ENCODE measurements at regions not wholly inside any gene's neighbourhood (a gene's known extent, or its start where the extent isn't known, plus 50 kb on each side); places are given as distances from the start of the nearest gene placed in this dataset.

DNA sequence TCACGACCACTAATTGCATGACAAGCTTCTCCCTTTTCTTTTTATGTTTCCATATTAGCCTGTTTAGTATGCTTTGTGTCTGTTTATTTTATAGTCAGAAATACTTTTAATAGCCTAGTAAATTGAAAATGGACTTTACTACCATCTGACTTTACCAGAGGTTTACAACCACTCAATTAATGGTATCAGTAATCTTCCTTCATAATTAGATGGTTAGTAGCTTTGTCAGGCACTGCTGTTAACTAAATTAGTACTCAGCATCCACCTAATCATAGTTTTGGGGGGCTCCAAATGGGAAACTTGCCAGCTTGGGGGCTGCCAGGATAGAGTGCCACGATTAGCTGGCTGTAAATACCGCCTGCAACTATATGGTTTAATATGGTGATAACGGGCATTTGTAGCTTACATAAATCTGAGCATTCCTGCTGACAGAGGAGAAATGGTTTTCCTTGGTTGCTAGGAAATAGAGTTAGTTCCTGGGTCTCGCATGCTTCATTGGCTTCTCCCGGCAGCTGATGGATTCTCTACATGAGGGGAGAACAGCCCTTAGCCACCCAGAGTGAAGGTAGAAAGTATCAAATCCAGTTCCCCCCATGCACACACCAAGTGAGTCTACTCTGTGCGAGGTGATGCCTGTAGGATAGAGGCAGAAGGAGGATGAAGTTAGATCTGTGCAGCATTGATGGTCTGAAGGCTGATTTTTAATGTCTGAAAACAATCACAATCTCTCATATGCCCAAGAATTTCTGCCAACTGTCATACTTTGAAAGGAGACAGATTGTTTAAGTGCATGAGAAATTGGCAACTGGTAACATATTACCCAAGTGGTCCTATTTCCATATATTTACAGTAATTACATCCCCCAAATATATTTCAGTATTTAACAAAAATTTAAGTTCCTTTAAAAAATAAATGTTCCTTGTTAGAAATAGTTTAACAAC is 326.6 kb upstream of the PROK2 start:
- DNase-seq (ENCODE audit: low spot score): no peak

DNA sequence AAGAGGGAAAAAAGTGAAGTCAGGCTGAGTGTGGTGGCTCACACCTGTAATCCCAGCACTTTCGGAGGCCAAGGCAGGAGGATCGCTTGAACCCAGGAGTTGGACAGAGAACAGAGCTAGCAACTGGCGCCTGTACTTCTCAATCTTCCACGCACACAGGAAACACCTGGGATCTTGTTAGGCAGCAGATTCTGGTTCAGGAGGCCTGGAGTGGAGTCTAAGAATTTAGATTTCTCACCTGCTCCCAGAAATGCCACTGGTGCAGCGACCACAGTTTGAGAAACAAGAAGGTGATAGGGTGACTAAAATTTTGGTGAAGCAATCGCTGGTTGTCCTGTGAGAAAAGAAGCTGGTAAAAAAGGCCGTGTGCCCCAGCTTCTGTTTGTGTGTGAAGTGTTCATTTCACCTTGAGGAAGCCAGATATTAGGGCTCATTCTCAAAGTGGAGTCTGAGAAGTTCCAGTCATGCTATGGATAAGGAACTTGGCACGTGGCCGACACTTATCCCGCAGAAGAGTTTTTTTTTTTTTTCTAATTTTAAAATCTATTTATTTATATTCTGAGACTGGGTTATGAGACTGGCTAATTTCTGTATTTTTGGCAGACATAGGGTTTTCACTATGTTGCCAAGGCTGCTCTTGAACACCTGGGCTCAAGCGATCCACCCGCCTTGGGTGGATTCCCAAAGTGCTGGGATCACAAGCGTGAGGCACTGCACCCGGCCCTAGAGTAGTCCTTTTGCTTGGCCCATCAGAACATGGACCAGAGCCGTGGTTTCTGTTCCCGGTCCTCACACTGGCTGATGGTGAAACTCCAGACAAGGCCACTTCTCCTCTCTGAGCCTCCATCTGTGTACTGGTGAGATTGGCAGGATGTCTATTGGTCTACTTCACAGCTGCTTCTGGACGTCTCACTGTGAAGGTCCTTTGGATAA is 324.6 kb upstream of the PROK2 start:
- DNase-seq (ENCODE audit: low spot score): no peak

DNA sequence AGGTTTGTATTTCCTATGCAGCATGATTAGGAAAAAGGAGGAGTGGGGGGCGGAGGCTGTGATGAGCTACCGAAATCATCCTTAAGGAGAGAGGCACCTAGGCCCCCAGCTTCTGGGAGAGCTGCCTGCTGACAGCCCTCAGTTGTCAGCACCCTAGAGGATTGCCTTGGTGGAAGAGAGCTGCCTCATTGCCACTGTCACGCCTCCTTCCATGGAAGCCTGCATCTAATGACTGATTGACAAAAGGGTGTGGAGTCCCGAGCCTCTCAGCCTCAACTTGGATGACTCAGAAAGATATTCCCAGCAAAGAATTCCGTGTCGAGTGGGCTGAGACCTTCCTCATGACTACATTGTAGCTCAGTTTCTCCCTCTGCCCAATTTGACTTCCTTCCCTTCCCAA is 320.4 kb upstream of the PROK2 start:
- no peak for DNase-seq (ENCODE audit: low spot score)

DNA sequence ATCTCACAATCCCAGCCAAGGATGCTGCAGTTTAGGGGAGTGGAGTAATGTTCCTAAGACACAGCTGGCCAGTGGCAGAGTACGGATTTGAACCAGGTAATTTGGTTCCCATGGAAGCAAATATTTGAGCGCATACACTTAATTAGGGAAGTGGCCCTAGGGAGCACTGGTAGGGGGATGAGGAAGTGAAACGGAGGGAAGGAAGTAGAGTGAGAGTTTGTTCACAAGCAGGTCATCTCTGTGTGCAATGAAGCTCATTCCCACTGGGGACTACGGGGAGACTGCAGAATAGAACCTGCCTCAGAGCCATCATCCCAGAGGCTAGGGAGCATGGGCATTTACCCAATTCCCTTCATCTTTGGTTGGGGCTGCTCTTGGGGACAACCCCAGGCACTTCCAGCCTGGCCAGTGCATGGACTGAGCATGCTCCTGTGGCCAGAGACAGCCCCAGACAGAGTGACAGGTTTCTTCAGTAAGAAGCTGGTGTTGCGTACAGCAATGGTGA is 317.2 kb upstream of the PROK2 start:
- DNase-seq (ENCODE audit: low spot score): peak; percentile 43

DNA sequence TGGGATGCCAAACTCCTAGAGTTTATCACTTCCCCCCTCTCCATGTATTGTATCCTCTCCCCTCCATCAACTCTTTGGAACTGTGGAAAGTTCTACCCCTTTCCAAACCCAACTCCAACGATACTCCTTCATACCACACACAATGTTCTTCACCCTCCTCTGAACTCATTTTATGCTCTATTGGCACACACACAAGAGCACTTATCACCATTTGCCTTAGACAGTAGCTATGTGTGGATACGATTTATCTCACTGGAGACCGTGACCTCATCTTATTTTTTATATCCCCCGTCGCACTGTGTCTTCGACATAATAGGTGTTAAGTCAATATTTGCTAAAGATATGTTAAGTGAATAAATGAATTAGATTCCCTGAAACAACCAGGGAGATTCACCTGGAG is 316.5 kb upstream of the PROK2 start:
- no peak for DNase-seq (ENCODE audit: low spot score)

DNA sequence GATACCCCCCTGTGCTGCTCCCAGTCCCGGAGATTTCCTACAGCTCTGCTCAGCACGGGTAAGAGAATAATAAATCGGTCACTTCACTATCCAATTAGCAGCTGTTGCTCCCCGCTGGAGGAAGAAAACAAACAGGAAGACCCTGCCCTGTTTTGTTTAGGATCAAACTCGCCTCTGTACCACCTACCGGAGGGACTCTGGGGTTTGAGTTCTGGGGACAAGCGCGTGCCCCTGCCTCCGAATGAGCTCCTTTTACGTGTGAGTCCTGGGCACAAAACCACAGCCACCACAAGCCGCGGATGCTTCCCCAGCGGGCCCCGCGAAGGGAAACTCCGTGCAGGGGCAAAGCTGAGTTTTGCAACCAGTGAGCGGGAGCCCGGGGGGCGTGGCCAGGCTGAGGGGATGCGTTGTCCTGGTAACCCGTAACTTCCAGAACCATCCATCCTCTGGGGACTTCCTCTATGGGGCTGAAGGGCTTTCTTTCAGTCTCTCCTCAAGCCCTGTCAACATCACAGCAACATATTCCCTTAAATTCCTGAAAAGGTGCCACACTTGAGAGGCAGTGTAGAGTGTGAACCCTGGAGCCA is 315.7 kb upstream of the PROK2 start:
- peak; percentile 82 for DNase-seq (ENCODE audit: low spot score)

DNA sequence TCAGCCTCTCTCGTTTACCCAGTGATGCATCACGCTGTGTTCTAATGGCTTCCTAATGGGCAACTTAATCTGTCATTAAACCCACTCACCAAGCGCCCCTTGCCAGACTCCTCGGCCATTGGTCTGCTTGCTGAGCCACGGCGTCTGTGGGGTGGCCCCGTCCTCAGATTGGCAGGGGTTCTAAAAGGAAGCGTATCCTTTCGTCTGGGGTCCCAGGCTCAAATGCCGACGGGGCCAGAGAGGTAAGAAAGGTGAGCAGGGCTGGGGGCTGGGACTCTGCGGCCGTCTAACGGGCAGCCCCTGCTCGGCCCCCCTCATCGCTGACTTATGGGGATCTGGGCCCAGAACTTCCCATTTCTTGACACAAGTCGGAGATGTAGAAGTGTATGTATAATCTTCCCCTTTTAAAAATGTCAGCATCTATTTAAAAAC is 315.1 kb upstream of the PROK2 start:
- DNase-seq (ENCODE audit: low spot score): no peak

DNA sequence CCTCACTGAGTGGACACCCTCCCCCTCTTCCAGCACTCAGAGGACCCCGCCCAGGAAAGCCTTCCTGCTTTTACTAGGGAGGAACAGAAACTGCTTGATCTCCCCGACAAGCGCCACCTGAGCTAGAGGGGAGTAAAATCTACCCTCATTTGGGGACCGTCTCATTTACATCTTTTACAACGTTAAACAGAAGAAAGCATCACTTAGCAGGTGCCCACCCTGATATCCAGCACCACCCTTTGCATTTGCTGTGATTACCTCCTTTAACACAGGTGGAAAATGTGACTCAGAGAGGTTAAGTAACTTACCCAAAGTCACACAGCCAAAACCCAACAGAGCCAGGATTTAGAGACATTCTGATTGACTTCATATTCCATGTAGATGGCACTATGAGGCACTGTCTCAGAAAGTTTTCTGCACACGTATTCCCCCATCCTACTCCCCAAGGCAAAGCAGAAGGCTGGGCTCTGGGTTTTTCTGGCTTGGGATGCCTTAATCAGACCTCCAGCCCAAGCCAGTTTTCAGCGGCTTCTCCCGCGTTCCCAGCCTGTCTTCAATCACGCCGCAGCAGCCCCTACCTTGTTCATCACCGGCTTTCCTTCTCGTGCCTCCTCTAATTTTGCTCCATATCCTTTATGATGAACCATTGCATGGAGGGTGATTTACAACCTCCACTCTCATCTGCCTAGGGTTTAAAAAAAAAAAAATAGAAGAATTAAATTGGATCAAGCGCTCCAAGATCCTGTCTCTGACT is 314.6 kb upstream of the PROK2 start:
- no peak for DNase-seq (ENCODE audit: low spot score)

DNA sequence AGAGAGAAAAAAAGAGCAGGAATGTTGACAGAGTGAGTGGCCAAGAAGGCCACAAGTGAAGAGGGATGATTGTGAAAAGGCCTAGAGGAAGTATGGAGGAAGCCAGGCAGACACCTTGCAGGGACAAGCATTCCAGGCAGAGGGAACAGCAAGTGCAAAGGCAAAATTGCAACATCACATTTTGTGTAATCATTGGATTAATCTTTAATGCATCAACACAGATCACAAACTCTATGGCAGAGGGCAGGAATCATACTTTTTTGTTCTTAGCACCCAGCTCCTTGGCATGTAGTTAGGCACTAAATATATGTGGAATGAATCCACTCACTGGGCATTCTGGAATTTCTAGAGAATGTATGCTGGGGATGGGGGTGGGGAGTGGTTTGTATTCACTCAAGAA is 312.1 kb upstream of the PROK2 start:
- DNase-seq (ENCODE audit: low spot score): no peak

DNA sequence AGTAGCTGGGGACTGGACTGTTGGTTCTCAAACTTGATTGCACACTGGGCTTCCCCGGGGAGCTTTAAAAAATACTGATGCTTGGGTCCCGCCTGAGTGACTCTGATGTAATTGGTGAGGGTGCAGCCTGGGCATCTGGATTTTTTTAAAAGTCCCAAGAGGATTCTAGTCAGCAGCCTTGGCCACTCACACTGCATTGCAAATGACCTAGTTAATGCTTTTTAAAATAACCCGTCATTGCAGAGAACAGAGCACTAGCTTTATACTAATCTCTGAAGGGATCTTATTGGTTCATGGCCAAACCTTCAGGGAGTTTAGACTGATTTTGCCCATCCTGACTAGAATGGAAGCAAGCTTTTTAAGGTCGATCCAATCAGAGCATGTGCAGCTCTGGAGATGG is 310.6 kb upstream of the PROK2 start:
- no peak for DNase-seq (ENCODE audit: low spot score)

DNA sequence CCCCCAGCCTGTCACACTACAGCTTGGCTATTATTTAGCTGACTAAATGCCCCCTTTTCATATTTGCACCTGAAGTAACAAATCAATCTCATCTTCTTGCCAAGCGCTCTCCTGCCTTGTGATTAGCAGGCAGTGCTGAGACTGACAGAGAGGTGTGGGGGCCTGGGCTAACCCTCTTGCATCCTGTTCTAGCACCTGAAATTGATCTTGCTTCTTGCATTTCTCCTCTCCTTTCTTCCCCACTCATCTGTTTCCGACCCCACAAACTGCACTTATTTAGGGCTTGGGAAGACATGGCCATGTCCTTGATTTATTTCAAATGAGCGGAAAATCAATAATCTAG is 309.0 kb upstream of the PROK2 start:
- DNase-seq (ENCODE audit: low spot score): no peak

DNA sequence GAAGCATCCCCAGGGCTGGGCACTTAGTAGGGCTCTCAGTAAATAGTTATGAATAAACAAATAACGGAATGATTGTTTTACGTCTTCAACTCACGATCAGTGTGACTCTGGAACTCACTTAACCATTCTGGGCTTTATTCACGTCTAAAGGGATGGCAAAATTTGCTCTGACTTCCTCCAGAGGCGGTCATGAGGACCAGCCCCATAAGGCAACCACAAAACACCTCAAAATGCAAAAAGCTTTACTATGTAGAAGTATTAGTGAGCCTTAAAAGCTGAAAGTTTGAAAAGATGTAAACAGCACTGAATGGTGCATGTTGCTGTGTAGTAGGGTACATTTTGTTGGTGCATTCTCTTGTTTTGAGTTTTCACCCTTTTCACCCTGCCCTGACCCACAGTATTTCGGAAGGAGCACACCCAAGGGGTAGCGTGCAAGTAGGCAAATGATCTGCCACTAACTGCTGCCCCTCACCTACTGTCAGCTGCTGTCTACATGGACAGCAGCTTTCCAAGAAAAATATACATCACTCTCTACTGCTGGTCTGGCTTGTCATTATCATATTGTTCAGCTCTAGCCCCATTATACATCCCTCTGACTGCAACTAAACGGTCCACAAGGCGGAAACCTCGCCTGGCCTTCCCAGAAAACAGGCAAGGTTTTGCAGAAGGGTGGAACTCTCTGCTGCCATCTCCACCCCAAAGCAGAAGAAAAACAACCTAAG is 308.5 kb upstream of the PROK2 start:
- DNase-seq (ENCODE audit: low spot score): no peak

DNA sequence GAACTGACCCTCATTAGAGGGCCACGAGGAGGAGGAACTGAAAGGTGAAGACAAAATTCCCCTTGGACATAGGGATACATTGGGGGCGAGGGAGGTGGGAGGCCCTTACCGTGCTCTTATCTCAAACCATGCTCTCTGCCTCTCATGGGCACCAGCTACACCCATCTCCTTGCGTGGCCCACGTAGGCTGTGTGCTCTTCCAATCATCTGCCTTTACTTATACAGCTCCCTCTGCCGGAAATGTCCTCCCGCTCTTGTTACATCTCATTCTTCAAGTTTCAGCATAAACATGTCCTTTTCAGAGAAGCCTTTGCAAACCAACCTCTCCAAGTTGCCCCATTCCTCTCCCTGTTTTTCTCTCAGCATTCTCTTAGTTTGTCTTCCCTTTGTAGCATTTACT is 307.8 kb upstream of the PROK2 start:
- DNase-seq (ENCODE audit: low spot score): no peak

DNA sequence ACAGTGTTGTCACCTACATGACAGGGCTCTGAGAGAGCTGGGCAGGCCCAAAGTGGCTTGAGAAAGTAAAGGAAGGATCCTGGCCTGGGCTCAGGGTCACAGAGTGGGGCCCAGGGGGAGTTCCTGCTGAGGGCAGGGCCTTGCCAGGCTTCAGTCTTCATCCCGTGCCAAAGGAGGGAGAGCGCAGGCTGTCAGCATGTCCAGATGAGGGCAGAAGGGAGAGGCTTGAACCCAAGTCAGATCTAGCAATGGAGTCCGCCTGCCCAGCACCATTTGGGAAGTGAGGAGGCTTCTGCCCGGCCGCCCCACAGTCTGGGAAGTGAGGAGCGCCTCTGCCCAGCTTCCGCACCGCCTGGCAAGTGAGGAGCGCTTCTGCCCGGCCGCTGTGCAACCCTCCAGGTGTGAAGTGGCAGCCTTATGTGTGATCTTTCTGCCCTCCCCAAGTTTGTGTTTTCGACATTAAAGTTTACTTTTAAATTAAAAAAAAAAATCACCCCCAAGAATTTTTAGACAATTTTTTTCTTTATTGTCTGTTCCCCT is 303.6 kb upstream of the PROK2 start:
- no peak for DNase-seq (ENCODE audit: low spot score)

DNA sequence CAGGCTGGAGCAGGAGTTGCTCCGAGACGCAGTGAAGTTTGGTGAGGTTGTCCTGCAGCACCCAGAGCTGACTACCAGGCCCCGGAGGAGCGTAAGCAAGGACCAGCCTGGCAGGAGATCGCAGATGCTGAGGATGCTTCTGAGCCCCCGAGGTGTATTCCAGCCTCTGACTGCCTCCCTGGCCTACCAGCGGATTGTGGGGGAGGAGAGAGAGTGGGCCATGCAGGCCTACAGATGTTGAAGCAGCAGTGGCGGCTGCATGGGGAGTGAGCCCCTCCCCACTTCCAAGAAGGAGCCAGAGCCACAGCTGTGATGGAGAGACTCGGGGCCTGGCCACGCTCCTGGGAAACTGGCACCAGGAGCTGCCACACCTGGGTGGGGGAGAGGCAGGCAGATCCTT is 302.5 kb upstream of the PROK2 start:
- no peak for DNase-seq (ENCODE audit: low spot score)

DNA sequence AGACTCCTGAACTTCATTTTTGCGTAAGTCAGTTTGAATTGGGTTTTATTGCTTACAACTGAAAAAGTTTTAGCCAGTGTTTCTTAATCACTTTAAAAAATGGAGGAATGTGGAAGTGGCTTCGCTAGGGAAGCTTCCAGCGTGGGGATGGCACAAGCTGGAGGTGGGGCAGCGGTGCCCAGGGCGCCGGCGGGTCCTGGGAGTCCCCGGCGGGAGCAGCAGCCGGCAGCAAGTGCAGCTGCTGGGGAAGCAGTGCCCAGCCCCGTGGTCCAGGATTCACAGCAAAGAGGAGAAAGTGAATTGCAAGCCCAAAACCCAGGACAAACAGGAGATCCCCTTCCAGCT is 301.8 kb upstream of the PROK2 start:
- DNase-seq (ENCODE audit: low spot score): no peak

DNA sequence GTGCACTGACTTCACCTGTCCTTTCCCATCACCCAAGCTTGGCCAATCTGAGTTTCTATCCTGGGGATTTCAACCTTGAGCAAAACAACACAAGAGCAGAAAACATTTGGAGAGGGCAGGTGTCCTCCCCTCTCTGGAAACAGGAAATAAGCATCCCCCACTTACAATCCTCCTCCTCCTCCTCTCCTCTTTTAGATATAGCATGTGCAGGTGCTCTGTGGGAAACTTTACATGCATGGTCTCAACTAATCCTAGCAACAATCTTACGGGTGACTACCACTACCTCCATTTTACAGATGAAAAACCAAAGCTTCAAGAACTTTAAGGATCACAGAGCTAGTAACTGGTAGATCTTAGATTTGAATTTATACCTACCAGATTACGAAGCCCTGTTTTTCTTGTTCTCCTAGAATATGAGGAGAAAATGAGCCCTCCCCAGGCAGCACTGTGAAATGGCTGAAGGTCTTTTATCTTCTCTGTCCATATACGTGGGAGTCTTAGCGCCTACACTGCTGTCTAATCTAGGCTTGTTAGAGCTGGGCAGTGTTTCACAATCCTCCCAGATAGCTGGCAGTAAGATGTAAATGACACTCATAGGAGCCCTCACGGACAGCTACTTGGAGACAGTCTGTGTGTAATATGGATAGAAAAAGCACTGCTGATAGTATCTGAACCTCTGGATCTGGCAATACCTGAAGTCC is 301.2 kb upstream of the PROK2 start:
- no peak for DNase-seq (ENCODE audit: low spot score)

DNA sequence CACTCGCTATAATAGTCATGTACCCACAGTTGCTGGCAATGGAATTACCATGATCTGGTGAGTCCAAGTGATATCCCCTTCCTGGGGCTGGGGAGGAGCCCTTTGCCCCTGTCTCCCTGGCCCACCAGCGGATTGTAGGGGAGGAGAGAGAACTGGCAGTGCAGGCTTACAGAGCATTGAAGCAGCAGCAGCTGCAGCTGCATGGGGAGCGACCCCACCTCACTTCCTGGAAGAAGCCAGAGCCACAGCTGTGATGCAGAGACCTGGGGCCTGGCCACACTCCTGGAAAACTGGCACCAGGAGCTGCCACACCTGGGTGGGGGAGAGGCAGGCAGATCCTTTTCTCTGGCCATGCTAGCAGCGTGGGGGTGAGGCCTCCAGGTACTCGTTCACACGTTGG is 300.1 kb upstream of the PROK2 start:
- no peak for DNase-seq (ENCODE audit: low spot score)

DNA sequence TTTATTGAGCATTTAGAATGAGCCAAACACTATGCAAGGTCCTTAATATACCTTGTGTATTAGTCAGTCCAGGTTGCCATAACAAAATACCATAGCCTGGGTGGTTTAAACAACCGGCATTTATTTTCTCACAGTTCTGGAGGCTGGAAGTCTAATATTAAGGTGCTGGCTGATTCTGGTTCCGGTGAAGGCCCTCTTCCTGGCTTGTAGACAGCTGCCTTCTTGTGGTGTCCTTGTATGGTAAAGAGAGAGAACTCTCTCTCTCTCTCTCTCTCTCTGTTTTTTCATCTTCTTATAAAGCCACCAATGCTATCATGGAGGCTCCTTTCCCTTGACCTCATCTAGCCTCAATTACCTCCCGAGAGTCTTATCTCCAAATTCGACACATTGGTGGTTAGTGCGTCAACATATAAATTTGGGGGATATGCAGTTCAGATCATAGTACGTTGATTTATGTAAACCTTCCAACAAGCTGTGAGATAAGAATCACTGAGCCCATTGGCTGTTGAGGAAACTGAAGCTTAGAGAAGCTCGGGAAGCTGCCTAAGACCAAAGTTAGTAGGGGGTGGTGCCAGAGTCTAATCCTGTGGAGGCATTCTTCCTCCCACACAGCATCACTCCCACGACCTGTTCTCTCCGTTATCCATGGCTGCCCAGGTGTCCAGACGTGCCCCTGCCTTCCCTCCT is 298.0 kb upstream of the PROK2 start:
- DNase-seq (ENCODE audit: low spot score): no peak
